ENCODE measurements at regions not wholly inside any gene's neighbourhood (a gene's known extent, or its start where the extent isn't known, plus 50 kb on each side); places are given as distances from the start of the nearest gene placed in this dataset.

DNA sequence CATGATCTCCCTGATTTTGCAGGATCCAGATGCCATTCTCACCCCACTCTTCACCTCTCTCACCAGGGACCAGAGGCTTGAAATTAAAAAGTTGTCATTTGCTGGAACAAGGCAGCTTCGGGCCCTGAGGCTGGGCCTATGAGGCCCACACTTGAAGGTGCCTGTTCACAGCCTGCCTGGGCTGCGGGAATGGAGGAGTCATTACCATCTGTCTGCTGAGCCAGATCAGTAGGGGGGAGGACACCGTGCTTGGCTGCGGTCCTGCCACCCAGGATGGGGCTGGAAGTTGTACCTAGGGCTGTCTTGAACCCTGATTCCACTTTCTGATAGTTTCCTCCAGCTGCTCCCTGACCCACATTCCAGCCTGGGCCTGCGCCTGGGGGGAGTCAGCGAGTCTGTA, 208.3 kb upstream of the N4BP1 start:
- TF ChIP-seq CTCF (IDR thresholded peaks at IDR 0.05; ENCODE audit: low read length) (no peak), EZH2phosphoT487 (IDR thresholded peaks at IDR 0.05; ENCODE audit: low read length) (no peak), EZH2 (optimal IDR thresholded peaks at IDR 0.05; ENCODE audit: low read depth, low read length) (no peak)
